KMS-11 (cell line): ENCODE measurements at regions not wholly inside any gene's neighbourhood (a gene's known extent, or its start where the extent isn't known, plus 50 kb on each side); places are given as distances from the start of the nearest gene placed in this dataset.

Experiments
- H2AFZ ChIP-seq: fragments of 200-600 bp; sonication (generic); 2 replicates; pipeline ENCODE4 v1.6.1; 2016; ENCODE audit warnings: antibody characterized with exemption, mixed run types, low read depth
- H3K27ac ChIP-seq: fragments of 200-600 bp; sonication (generic); 2 replicates; pipeline ENCODE4 v1.6.1; 2016; ENCODE audit warnings: mild to moderate bottlenecking, mixed run types
- H3K27me3 ChIP-seq: fragments of 200-600 bp; sonication (generic); 2 replicates; pipeline ENCODE4 v1.6.1; 2017; ENCODE audit warnings: mild to moderate bottlenecking, low read depth, mixed run types, moderate library complexity; ENCODE audit not compliant: insufficient read depth
- H3K36me3 ChIP-seq: fragments of 200-600 bp; sonication (generic); 2 replicates; pipeline ENCODE4 v1.6.1; 2017; ENCODE audit warnings: mild to moderate bottlenecking, mixed run types; ENCODE audit not compliant: insufficient read depth
- H3K4me1 ChIP-seq: fragments of 200-600 bp; sonication (generic); 2 replicates; pipeline ENCODE4 v1.6.1; 2016; ENCODE audit warnings: mild to moderate bottlenecking, low read depth, mixed run types; ENCODE audit not compliant: poor library complexity, severe bottlenecking
- H3K4me2 ChIP-seq: fragments of 200-600 bp; sonication (generic); 2 replicates; pipeline ENCODE4 v1.7.0; 2016; ENCODE audit warnings: mild to moderate bottlenecking, mixed run types
- H3K4me3 ChIP-seq: fragments of 200-600 bp; sonication (generic); IDR thresholded peaks from 2 replicates; pipeline ENCODE4 v1.6.1; 2017; ENCODE audit warnings: low read depth, low read length, mixed read lengths; ENCODE audit not compliant: insufficient read depth
- H3K79me2 ChIP-seq: fragments of 200-600 bp; sonication (generic); 2 replicates; pipeline ENCODE4 v1.6.1; 2016; ENCODE audit warnings: low read depth, mixed run types; ENCODE audit not compliant: insufficient read depth
- H3K9ac ChIP-seq: fragments of 200-600 bp; sonication (generic); 2 replicates; pipeline ENCODE4 v1.6.1; 2016; ENCODE audit warnings: mild to moderate bottlenecking, mixed run types
- H4K20me1 ChIP-seq: fragments of 200-600 bp; sonication (generic); 2 replicates; pipeline ENCODE4 v1.6.1; 2016; ENCODE audit warnings: mild to moderate bottlenecking, mixed run types; ENCODE audit not compliant: insufficient read depth
- TF ChIP-seq, protein P1 (sequence below): fragments of 200-600 bp; sonication (generic); conservative IDR thresholded peaks from 2 replicates; pipeline ENCODE4 v1.6.1; 2017; ENCODE audit warnings: low read depth, mild to moderate bottlenecking, antibody characterized with exemption, low read length, moderate library complexity, mixed read lengths

DNA sequence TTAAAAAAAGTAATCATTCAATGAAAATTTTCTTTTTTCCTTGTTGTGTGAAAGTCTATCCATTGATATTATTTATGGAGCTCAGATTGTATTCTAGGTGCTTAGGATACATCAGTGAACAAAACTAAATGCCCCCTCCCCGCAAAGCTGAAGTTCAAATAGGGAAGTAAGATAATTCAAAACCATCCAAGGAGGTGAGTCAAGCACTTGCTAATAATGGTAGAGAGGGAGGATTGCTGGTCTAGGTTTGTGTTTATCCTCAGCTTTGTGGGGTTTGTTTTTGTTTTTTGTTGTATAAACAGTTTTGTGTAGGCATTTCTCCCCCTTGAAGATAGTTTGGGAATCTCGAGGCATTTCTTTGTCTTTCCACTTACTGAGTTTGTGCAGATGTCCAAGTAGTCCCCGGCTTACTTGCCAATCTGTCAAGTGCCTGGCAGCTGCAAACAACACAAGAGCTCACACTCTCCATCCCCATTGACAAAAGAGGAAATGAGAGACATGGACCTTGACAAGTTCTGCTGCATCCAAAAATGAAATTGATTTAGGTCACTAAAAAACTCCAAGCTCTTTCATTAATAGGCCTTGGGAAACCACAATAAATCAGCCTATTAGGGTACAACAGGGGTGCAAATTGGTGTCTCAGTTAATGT lies 575.8 kb upstream of the TBL1XR1 start:
- no peak overlapping the region for H3K9ac ChIP-seq
- no peaks in the 10 kb centered on the region for H3K27me3 ChIP-seq
- no peak overlapping the region for H3K4me2 ChIP-seq
- no peaks in the 10 kb centered on the region for H4K20me1 ChIP-seq
- no peaks in the 10 kb centered on the region for H3K36me3 ChIP-seq
- H3K4me3 ChIP-seq, result no peak overlapping the region
- TF ChIP-seq, protein P1, sequence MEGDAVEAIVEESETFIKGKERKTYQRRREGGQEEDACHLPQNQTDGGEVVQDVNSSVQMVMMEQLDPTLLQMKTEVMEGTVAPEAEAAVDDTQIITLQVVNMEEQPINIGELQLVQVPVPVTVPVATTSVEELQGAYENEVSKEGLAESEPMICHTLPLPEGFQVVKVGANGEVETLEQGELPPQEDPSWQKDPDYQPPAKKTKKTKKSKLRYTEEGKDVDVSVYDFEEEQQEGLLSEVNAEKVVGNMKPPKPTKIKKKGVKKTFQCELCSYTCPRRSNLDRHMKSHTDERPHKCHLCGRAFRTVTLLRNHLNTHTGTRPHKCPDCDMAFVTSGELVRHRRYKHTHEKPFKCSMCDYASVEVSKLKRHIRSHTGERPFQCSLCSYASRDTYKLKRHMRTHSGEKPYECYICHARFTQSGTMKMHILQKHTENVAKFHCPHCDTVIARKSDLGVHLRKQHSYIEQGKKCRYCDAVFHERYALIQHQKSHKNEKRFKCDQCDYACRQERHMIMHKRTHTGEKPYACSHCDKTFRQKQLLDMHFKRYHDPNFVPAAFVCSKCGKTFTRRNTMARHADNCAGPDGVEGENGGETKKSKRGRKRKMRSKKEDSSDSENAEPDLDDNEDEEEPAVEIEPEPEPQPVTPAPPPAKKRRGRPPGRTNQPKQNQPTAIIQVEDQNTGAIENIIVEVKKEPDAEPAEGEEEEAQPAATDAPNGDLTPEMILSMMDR, result no peak
- peaks cover 3% of the 10 kb centered on the region for H3K4me1 ChIP-seq
- H2AFZ ChIP-seq, result no peak overlapping the region
- H3K79me2 ChIP-seq, result no peaks in the 10 kb centered on the region
- no peak overlapping the region for H3K27ac ChIP-seq

DNA sequence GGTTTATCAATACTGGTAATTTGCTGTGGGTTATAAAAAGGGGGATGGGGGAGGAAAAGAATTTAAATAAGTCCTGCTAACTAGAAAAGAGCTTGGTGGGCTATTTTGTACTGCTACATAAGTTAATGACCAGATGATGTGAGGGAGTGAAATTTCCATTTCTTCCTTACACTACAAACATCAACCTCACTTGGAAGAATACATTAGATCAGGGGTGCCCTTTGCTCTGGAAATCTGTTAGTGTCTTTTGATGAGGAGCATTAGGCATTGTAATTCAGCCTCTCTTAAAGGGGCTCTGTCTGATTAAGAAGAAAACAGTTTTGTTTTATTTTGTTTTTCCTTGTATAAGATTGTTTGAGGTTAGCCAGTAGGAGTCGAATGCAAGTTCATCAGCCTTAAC lies 576.4 kb upstream of the TBL1XR1 start:
- H3K27ac ChIP-seq, result no peak overlapping the region

DNA sequence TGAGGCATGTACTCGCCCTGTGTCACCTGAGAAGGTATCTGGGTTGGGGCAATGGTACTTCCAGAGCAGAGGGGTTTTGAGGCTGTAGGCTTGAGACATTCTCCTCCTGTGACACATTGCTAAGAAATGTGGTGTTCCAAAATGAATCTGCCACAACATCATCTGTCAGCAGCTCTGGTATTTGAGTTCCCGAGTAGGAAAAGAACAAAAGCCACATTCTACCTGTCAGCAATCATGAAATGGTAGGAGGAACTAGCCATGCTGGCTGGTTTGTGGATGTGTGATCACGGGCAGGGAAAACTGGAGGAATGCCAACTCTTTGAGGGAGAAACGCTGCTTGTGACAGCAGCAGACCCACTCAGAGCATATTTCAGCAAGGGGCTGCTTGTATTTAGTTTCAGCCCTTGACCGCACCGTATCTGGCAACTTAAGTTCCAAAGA lies 579.4 kb upstream of the TBL1XR1 start:
- H3K4me2 ChIP-seq, result no peak overlapping the region

More for the DNA sequence above, 576.4 kb upstream of the TBL1XR1 start:
- H3K4me3 ChIP-seq, result no peak overlapping the region
- no peak overlapping the region for H3K9ac ChIP-seq
- no peaks in the 10 kb centered on the region for H3K79me2 ChIP-seq
- H2AFZ ChIP-seq, result no peak overlapping the region
- H4K20me1 ChIP-seq, result no peaks in the 10 kb centered on the region
- no peak overlapping the region for H3K4me2 ChIP-seq
- peaks cover 10% of the 10 kb centered on the region for H3K4me1 ChIP-seq
- no peaks in the 10 kb centered on the region for H3K36me3 ChIP-seq
- TF ChIP-seq, protein P1, result no peak
- no peaks in the 10 kb centered on the region for H3K27me3 ChIP-seq

DNA sequence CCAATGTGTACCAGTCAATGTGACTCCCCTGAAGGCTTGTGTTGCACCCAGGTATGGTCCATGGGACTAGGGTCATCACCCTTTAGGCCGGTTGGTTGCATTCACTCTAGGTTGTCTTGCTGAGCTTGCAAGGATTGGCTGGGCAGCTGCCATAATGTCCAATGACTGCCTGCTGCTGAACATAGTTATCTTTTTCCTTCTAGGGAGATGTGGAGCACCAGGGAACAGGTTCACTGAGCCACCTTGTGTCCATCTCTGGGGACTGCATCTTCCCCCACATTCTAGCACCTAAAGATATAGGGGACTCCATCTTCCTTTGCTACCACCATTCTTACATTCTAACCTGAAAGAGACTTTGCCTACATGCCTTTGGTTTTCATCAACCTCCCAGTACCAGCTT lies 580.4 kb upstream of the TBL1XR1 start:
- H2AFZ ChIP-seq, result peak overlapping the region; percentile 19; the same call in 1 of the 2 replicates
- TF ChIP-seq, protein P1, result peak; percentile 80
- peaks cover 17% of the 10 kb centered on the region for H3K4me1 ChIP-seq
- no peaks in the 10 kb centered on the region for H3K36me3 ChIP-seq
- no peak overlapping the region for H3K27ac ChIP-seq
- H3K9ac ChIP-seq, result no peak overlapping the region
- no peak overlapping the region for H3K4me2 ChIP-seq
- no peaks in the 10 kb centered on the region for H4K20me1 ChIP-seq
- no peaks in the 10 kb centered on the region for H3K27me3 ChIP-seq
- no peak overlapping the region for H3K4me3 ChIP-seq
- no peaks in the 10 kb centered on the region for H3K79me2 ChIP-seq

More for the DNA sequence above, 579.4 kb upstream of the TBL1XR1 start:
- Histone ChIP-seq H3K9ac (no peak overlapping the region), H2AFZ (no peak overlapping the region), H4K20me1 (no peaks in the 10 kb centered on the region), H3K4me3 (no peak overlapping the region), H3K79me2 (no peaks in the 10 kb centered on the region), H3K27ac (no peak overlapping the region), H3K27me3 (no peaks in the 10 kb centered on the region), H3K36me3 (no peaks in the 10 kb centered on the region), H3K4me1 (peaks cover 17% of the 10 kb centered on the region)
- TF ChIP-seq, protein P1, result no peak
